ENCODE measurements at regions not wholly inside any gene's neighbourhood (a gene's known extent, or its start where the extent isn't known, plus 50 kb on each side); places are given as distances from the start of the nearest gene placed in this dataset.

- DNase-seq: no peak
Observed at GRCh38 chr2:53018825-53019425, 748.7 kb upstream of the CHAC2 start.

- no peak for DNase-seq
Observed at GRCh38 chr2:53006980-53007379, 760.6 kb upstream of the CHAC2 start.

DNA sequence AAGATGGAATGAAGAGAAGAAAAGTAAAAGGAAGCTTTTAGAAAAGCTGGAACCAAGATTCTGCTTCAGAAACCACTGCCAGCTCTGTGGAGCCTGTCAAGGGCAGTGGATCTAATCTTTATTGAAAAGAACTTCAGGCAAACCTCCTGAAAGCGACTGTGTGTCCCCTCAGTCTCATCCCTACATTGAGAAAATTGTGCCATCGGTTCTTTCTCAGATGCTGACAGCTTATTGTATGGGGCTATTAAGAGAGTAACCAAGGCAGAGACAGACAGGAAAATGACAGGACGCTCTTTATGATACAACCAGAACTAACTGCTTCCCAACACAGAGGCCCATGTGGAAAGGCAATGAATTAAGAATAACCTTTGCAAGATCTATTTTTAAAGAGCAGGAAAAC, 763.2 kb upstream of the CHAC2 start:
- DNase-seq: no peak

GRCh38 chr2:52995424-52995823, 772.2 kb upstream of the CHAC2 start:
- DNase-seq: no peak

GRCh38 chr2:52976143-52976949, 791.3 kb upstream of the CHAC2 start:
- no peak for DNase-seq

GRCh38 chr2:52974127-52974526, 793.5 kb upstream of the CHAC2 start:
- DNase-seq: no peak

DNA sequence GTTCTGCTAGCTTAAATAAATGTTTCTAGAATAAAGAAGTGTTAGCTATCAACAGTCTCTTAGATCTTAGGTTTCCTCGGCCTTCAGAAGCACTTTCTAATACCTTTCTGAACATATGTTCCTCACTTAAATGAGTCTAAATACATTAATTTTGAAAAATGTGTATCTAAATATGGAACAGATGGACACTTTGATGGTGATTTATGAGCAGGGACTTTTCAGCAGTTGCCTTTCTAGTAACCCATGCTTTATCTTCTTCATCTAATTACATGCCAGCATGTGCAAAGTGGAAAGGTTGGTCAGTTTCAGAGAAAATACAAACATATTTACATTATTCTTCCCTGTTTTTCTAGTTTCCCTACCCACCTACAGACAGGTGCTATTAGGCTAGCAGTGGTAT, 797.0 kb upstream of the CHAC2 start:
- DNase-seq: no peak

GRCh38 chr2:52968043-52968442, 799.6 kb upstream of the CHAC2 start:
- no peak for DNase-seq

DNA sequence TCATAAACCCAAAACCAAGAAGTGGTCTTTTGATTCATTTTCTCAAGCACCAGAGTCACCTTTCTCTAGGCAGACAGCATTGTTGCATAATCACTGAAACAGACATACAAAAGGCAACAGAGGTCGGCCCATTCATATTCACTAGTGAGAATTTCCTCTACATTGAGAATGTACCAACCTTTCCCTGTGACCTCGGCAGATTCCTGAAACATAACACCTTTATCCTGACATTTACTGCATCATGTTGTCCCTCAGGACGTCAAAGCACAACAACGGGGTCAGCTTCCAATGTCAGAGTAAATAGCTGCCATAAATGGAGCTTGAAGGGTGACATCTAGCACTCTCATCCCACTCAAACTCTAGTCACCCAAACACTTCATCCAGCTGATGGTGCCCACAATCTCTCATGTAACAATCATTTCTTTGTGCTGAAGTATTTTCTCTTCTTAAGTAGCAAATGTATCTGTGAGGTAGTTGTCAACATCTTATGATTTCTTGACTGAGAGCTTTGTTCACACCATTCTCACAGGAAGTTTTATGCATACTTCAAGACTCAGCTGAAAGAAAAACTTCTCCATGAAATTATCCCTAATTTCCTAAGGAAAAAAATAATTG, 802.6 kb upstream of the CHAC2 start:
- no peak for DNase-seq

DNA sequence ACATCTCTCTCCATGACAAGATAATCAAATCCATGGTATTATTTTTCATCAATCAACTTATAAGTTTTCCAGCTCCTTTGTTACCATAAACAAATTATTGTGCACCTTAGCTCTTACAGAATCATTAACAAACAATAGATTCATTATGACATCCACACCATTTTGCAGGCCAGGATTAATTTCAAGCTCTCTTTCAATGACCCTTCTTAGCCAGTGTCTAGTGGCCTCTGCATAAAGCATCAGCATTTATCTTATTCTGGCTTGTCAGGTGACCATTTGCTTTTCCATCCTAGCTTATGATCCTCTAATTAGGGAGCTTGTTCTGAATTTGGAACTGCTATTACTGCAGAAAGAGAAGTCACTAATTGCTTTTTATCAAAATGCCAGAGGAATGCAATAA, 806.2 kb upstream of the CHAC2 start:
- no peak for DNase-seq

DNA sequence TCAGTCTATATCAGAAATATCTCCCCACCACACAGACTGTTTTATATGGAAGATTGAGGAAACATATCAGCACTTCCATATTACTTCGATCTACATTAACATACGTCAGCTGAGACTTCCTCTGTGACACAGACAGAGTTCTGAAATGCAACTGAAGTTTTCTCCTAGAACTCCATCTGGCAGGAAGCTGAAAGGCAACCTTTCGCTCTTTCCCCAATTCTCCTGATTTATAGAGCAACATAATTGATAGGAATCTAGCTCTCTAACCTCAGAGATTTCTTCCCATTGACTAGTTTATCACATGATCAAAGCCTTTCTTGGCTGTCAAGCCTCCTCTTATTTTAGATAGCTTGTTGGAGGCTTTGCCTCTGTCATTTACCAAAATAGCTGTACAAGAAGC, 806.7 kb upstream of the CHAC2 start:
- DNase-seq: no peak

DNA sequence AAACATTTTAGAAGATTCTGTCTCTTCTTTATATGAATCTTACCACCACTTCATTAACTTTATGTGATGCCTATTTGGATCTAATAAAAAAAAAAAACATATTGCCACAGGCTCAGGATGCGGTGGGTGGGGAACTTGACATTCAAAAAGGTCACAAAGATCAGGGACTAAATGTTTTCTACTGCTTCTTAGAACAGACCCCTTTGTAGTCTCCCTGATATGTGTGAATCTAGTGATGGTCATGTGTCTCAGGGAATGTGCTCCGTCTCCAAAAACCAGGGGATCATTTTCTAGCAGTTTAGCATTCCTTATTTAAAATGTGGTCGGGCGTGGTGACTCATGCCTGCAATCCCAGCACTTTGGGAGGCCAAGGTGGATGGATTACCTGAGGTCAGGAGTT, 807.8 kb upstream of the CHAC2 start:
- DNase-seq: no peak

GRCh38 chr2:52956766-52957165, 810.8 kb upstream of the CHAC2 start:
- DNase-seq: no peak

- no peak for DNase-seq
Observed at GRCh38 chr2:52956118-52956517, 811.5 kb upstream of the CHAC2 start.

DNA sequence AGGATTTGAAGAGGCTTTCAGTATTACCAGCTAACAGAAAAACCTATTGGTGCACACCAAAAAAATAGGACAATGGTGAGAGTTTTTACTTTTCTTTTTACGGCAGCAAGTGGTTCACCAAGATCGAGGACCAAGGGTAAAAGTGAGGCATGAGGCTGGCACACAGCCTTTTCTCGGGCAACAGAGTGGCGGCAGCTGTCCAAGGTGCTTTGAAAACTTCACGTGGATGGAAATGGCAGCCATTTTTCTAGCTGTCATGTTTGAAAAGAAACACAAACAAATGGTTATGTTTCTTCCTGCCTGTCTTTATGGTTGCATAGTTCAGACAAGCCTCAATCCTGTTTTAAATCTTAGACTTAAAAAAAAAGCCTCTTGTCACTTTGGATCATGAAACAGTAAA, 812.5 kb upstream of the CHAC2 start:
- DNase-seq: no peak

GRCh38 chr2:52940101-52940500, 827.5 kb upstream of the CHAC2 start:
- DNase-seq: no peak

DNA sequence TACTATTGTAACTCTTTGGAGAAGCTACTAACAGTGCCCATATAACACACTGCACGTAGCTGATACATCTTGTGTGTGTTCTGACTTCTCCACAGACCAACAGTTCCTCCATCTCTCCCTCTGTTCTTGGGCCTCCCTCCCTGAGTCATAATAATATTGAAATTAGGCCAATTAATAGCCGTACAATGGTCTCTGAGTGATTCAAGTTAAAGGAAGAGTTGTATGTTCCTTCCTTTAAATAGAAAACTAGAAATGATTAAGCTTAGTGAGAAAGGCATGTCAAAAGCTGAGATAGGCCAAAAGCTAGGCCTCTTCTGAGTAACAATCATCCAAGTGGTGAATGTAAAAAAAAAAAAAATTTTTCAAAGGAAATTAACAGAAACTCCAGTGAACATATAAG, 828.4 kb upstream of the CHAC2 start:
- no peak for DNase-seq

GRCh38 chr2:52936029-52936428, 831.6 kb upstream of the CHAC2 start:
- no peak for DNase-seq

GRCh38 chr2:52934920-52935640, 832.5 kb upstream of the CHAC2 start:
- DNase-seq: no peak

- no peak for DNase-seq
Observed at GRCh38 chr2:52934323-52934898, 833.2 kb upstream of the CHAC2 start.

GRCh38 chr2:52933878-52934277, 833.7 kb upstream of the CHAC2 start:
- DNase-seq: no peak

- no peak for DNase-seq
Observed at GRCh38 chr2:52931660-52932059, 835.9 kb upstream of the CHAC2 start.

GRCh38 chr2:52929412-52929811, 838.2 kb upstream of the CHAC2 start:
- DNase-seq: no peak
